ENCODE measurements at regions not wholly inside any gene's neighbourhood (a gene's known extent, or its start where the extent isn't known, plus 50 kb on each side); places are given as distances from the start of the nearest gene placed in this dataset.

DNA sequence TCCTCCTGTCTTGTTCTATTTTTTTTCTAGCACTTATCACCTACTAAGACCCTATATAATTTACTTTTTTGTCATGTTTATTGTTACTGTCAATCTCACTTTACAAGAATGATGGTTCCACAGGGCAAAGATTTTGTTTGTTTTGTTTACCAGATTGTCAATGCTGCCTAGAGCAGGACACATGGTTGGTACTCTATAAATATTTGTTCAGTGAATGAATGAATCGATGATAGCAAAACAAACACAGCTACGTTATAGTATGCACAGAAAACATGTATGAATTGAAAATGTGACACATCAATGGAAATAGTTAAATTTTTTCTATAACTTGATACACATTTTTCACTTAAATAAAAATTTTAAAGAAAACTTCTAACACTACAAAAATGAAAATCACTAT, 67.1 kb upstream of the KRR1 start:
- H3K4me3 Mint-ChIP-seq (ENCODE audit: unreplicated experiment): no peak overlapping the region

DNA sequence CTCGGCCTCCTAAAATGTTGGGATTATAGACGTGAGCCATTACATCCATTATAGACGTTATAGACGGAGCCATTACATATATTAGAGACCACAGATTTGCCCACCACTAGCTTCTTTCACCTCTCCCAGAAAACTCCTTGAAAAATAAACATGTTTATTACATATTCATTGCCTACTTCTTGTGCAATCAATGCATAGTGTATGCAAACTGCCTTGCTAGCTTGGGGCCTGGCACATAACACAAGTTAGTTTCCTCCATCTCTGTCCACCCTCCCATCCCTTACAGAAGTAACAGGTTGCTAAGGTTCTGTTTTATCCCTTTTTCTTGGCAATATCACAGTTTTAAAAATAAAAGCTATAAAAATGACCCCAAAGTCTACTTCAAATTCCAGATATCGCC, 66.4 kb upstream of the KRR1 start:
- no peak for DNase-seq
- H3K9me3 Mint-ChIP-seq (ENCODE audit: unreplicated experiment): no peaks in the 10 kb centered on the region
- no peaks in the 10 kb centered on the region for H3K27me3 Mint-ChIP-seq (ENCODE audit: insufficient read depth, unreplicated experiment)
- no peaks in the 10 kb centered on the region for H3K36me3 Mint-ChIP-seq (ENCODE audit: insufficient read depth, unreplicated experiment)
- peaks cover 7% of the 10 kb centered on the region for H3K4me1 Mint-ChIP-seq (ENCODE audit: low read depth, unreplicated experiment)
- CTCF ChIA-PET: no interaction called here
- Histone ChIP-seq H3K27me3 (replicated peaks; ENCODE audit: control insufficient read depth, insufficient read depth, low read length) (no peaks in the 10 kb centered on the region), H3K4me3 (ENCODE audit: low read depth, low read length) (no peak overlapping the region), H3K36me3 (ENCODE audit: control insufficient read depth, insufficient read depth, low read length) (no peaks in the 10 kb centered on the region), H3K4me1 (peaks cover 5% of the 10 kb centered on the region; the same call in 1 of the 2 replicates), H3K9me3 (no peaks in the 10 kb centered on the region)
- POLR2A ChIA-PET: no interaction called here
- TF ChIP-seq, protein P1, sequence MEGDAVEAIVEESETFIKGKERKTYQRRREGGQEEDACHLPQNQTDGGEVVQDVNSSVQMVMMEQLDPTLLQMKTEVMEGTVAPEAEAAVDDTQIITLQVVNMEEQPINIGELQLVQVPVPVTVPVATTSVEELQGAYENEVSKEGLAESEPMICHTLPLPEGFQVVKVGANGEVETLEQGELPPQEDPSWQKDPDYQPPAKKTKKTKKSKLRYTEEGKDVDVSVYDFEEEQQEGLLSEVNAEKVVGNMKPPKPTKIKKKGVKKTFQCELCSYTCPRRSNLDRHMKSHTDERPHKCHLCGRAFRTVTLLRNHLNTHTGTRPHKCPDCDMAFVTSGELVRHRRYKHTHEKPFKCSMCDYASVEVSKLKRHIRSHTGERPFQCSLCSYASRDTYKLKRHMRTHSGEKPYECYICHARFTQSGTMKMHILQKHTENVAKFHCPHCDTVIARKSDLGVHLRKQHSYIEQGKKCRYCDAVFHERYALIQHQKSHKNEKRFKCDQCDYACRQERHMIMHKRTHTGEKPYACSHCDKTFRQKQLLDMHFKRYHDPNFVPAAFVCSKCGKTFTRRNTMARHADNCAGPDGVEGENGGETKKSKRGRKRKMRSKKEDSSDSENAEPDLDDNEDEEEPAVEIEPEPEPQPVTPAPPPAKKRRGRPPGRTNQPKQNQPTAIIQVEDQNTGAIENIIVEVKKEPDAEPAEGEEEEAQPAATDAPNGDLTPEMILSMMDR (IDR thresholded peaks at IDR 0.05; ENCODE audit: insufficient read depth in 1 of 2, low read depth in 1 of 2, low read length in 1 of 2, severe bottlenecking in 1 of 2, unreplicated experiment in 1 of 2): no peak
- H3K4me3 Mint-ChIP-seq (ENCODE audit: unreplicated experiment): no peak overlapping the region
- no peak overlapping the region for H3K27ac Mint-ChIP-seq (ENCODE audit: unreplicated experiment)
- BruUV-seq (replicated peaks): no TSS peak
- intact Hi-C loops (cut with micrococcal nuclease; ENCODE audit: unreplicated experiment): no loop called here

More for the DNA sequence above, 67.1 kb upstream of the KRR1 start:
- peaks cover 7% of the 10 kb centered on the region for H3K4me1 Mint-ChIP-seq (ENCODE audit: low read depth, unreplicated experiment)
- CTCF ChIA-PET: no interaction called here
- POLR2A ChIA-PET: no interaction called here
- DNase-seq: no peak
- no peaks in the 10 kb centered on the region for H3K9me3 Mint-ChIP-seq (ENCODE audit: unreplicated experiment)
- no peaks in the 10 kb centered on the region for H3K9me3 ChIP-seq
- no peaks in the 10 kb centered on the region for H3K36me3 Mint-ChIP-seq (ENCODE audit: insufficient read depth, unreplicated experiment)
- H3K27me3 ChIP-seq (replicated peaks; ENCODE audit: control insufficient read depth, insufficient read depth, low read length): no peaks in the 10 kb centered on the region
- H3K27me3 Mint-ChIP-seq (ENCODE audit: insufficient read depth, unreplicated experiment): no peaks in the 10 kb centered on the region
- H3K4me1 ChIP-seq: peaks cover 5% of the 10 kb centered on the region; the same call in 1 of the 2 replicates
- BruUV-seq (replicated peaks): no TSS peak
- H3K27ac Mint-ChIP-seq (ENCODE audit: unreplicated experiment): no peak overlapping the region
- H3K36me3 ChIP-seq (ENCODE audit: control insufficient read depth, insufficient read depth, low read length): no peaks in the 10 kb centered on the region
- H3K4me3 ChIP-seq (ENCODE audit: low read depth, low read length): no peak overlapping the region
- intact Hi-C loops (cut with micrococcal nuclease; ENCODE audit: unreplicated experiment): no loop called here
- TF ChIP-seq, protein P1 (IDR thresholded peaks at IDR 0.05; ENCODE audit: insufficient read depth in 1 of 2, low read depth in 1 of 2, low read length in 1 of 2, severe bottlenecking in 1 of 2, unreplicated experiment in 1 of 2): no peak

DNA sequence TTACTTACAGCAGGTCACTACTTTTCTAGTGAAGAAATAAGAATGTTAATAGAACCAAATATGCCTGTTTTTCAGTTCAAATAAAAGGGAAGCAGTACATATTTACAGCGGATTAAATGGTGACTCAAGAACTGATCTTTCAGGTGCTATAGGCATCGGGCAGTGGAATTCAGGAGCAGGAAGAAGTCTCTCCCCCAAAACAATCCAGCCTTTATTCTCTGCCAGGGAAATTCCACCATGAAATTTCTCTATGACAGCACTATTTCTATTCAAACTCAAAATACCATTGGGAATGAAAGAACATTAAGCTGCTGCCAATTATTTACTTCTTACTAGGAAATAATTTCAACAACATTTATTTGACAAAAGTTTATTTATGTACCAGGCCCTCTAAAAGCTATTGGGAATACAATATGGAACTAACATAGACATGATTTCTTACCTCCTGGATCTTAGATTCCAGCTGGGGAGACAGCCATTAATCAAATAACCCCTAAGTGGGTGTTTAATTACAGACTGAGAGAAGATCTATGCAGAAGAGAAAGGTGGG, 60.3 kb upstream of the KRR1 start:
- Histone ChIP-seq H3K36me3 (ENCODE audit: control insufficient read depth, insufficient read depth, low read length) (no peaks in the 10 kb centered on the region), H3K27me3 (replicated peaks; ENCODE audit: control insufficient read depth, insufficient read depth, low read length) (no peaks in the 10 kb centered on the region), H3K4me1 (no peaks in the 10 kb centered on the region), H3K4me3 (ENCODE audit: low read depth, low read length) (no peak overlapping the region), H3K9me3 (no peaks in the 10 kb centered on the region)
- Mint-ChIP-seq H3K36me3 (ENCODE audit: insufficient read depth, unreplicated experiment) (no peaks in the 10 kb centered on the region), H3K4me3 (ENCODE audit: unreplicated experiment) (no peak overlapping the region), H3K9me3 (ENCODE audit: unreplicated experiment) (no peaks in the 10 kb centered on the region), H3K27ac (ENCODE audit: unreplicated experiment) (no peak overlapping the region), H3K4me1 (ENCODE audit: low read depth, unreplicated experiment) (no peaks in the 10 kb centered on the region), H3K27me3 (ENCODE audit: insufficient read depth, unreplicated experiment) (no peaks in the 10 kb centered on the region)
- TF ChIP-seq, protein P1 (IDR thresholded peaks at IDR 0.05; ENCODE audit: insufficient read depth in 1 of 2, low read depth in 1 of 2, low read length in 1 of 2, severe bottlenecking in 1 of 2, unreplicated experiment in 1 of 2): no peak
- intact Hi-C loops (cut with micrococcal nuclease; ENCODE audit: unreplicated experiment): no loop called here
- CTCF ChIA-PET: no interaction called here
- DNase-seq: no peak
- no TSS peak for BruUV-seq (replicated peaks)
- POLR2A ChIA-PET: no interaction called here
